Fibroblast of skin of scalp (primary cell): ENCODE measurements at regions not wholly inside any gene's neighbourhood (a gene's known extent, or its start where the extent isn't known, plus 50 kb on each side); places are given as distances from the start of the nearest gene placed in this dataset.

Experiments used
- DNase-seq: peaks from one replicate; pipeline ENCODE4 v3.0.0-alpha.2; 2013

DNA sequence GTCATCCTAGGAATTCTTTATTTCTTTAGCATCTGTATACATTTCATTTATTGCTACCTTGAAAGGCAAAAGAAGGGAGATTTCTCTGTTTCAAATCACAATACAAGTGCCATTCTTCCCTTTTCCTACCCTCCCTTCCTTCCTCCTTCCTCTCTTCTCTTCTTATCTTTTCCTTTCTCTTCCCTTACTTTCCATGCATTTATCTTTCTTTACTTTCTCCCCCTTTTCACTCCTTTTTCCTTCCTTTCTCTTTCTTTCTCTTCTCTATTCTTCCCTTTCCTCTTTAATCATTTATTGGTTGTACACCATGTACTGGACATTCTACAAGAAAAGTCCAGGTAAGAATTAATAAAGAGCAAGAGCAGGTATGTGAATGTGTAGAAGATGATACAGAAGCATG is 251.0 kb upstream of the PEX5L start:
- DNase-seq = no peak

DNA sequence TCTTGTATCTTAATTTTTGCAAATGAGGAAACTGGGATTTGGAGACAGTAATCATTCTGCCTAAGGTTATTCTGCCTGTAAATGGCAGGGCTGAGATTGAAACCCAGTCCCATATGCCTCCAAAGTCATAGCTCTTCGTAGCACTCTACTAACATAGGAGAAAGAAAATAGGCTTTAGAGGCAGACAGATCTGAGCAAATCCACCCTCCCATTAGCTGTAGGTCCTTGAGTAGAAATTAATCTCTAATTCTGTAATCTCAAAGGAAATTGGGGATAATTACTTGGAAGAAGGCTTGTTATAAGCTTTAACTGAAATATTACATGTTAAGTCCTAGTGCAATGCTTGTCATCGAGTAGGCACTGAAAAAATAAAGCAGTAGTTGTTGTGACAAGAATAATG is 252.1 kb upstream of the PEX5L start:
- no peak for DNase-seq

DNA sequence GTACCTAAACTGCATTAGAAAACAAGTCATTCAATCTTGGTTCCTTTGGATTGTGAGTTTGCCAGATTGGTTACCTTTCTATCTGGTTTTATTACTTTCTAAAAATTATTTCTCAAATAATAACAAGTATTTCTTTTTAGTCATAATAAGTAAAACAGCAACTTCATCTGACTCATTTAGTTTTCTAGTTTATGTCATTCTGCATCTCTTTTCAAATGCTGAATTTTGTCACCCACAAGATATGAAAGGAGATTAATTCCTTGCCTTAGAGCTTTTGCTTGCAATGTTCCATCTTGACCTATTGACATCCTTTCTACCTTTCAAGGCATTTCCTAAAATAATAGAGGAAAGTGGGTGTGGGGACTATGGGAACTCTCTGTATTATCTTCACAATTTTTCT is 253.6 kb upstream of the PEX5L start:
- DNase-seq = no peak

DNA sequence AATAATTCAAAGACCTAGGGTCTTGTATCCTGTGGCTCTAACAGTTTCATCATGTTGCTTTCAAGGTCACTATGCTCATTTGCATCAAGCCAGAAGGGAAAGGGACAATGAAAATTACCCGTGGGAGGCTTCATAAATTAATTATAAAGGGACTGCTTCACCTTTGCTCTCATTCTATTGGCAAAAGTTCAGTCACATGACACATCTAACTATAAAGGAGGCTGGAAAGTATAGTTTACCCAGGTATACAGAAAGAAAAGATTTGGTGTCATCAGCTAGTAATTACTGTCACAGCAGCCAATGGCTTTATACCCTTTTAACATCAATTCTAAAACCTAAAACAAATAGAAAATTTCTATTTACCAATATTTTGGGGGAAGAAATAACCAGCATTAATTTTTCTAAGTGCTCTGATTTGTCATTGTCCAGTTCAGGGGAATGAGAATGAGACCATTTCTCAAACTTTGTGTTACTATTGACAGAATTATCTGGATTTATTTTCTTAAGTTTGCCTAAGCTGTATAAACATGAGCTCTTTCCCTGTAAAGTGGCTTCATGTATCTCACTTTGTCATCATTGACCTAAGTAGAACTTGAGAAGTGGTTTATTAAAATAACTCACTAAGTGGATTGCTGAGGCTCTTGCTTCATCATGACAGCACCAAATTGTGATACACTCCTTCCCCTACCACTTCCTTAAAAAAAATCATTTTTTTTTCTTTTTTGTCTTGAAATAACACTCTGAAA is 257.7 kb upstream of the PEX5L start:
- no peak for DNase-seq

DNA sequence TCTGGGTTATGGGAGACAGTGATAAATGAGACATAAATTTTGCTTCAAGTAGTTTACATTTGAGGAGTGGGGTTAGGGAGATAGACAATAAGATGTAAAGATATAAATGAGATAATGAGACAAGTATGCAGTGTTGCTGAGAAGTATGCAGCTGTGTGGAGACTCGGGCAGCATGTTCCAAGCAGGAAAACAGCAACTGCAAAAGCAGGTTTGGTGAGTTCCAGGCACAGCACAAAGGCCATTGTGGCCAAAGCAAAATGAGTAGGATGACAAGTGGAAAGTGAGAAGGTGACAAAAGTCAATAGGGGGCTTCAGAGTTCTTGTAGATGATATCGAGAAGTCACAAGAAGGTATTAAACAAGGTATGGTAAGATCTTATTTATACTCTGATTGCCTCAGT is 259.1 kb upstream of the PEX5L start:
- DNase-seq = no peak

DNA sequence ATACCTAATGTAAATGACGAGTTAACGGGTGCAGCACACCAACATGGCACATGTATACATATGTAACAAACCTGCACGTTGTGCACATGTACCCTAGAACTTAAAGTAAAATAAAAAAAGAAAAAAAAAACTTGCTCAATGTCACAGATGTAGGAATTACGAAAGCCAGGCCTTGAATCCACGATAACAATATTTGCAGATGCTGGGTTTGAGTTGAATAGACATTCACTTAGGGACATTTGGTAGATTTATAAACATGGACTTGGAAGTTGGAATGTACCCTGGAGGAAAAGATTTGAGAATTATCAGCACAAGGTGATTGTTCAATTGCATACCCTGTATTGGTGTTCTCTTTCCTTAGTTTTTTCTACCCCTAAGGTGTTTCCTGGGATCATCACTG is 260.2 kb upstream of the PEX5L start:
- DNase-seq = no peak

DNA sequence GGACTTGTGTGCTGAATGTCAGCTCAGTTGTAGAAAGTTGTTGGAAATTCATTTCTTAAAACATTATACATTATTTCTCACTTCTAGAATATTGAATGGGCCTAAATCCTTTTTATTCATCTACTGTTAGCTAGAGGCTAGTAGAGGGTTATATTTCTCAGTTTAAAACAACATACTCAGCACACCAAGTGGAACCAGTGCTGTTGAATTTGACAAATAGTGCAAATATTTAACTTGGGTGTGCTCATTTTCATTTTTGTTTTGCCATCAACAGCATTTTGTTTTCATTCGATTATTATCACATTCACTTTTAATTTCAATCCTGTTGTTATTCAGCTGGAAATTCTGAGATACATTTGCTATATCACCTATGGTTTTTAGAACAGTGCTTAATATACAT is 269.4 kb upstream of the PEX5L start:
- DNase-seq = no peak

DNA sequence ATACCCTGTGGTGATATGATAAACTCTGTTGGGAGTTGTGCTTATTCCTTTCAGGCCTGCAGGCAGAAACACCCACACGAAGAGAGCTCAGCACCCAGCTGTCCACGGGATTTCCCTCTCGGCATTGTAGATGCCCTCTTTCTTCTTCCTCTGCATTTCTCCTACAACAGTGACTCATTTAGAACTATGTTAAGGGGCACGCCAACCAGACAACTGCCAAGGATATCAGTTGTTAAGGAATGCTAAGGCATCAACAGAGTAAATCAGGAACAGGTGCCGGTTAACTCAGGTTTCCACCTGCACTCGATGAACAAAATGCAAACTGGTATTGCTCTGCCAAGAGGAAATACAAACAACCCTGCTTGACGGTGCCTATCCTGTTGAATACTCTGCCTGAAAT is 270.0 kb upstream of the PEX5L start:
- peak; percentile 13 for DNase-seq

DNA sequence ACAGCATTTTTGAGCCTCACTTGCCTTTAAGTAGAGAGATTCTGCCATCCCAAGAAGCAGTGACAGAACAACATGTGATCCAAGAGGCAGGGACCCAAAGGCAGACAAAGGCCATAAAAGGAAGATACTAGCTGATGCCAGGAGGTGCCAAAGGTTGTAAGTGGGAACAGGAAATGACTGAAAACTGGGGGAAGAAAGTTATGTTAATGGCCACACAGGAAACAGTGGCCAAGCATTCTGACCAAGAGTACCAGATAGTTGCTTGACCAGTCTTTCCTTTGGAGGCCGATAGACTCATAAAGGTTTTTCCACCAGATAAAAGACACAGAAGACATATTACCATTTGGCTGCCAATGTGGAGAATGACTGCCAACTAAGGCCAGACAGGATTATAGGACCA is 274.5 kb upstream of the PEX5L start:
- DNase-seq = no peak

DNA sequence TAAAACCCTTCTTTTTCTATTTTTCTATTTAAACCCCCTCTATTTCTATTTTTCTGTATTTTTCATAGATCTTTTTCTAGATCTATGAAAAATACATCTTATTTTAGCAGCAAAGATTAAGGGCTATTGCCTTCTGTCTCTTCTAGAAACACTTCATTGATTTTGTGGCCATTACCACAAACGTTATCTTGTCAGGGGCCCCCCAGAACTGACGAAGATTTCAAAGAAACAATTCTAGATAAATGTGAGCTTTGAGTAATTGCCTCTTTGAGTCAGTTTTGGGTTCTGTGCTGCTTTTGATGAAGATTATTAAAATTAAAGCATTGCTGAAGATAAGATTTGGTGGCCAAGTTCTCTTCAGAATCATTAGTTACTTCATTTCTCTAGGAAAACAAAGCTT is 279.6 kb upstream of the PEX5L start:
- no peak for DNase-seq

DNA sequence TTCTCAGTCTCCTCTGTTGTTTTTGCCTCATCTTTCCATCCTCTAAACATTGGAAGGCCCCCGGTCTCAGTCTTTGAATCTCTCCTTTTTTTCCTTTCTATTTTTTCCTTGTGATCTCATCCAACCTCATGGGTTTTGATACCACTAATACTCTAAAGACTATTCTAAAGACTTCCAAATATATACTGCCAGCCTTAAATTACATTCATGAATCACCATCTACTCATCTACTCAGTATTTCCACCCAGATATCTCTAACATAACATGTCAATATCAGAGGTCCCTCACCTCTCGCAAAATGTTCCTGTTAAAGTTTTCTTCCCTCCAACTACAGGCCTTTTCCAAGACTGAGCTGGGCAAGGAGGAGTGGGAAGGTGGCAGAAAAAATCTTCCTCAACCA is 282.5 kb upstream of the TTC14 start:
- peak; percentile 3 for DNase-seq

DNA sequence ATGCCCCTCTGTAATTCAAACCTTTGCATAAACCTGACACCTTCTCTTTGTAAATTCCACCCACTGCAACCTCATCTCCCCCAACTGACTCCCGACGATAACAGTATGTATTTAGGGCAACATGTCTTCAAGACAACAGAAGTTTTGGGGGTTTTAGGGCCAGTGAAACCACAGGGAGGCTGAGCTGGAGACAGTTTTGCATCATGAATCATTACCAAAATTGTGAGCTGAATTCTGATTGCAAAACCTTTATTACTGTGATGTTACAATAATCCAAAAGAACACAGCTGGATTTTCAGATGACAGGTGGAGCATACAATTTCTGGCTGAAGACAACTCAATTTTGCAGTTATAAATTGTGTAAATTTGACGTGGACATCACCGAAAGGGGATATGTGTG is 281.3 kb upstream of the TTC14 start:
- peak; percentile 14 for DNase-seq

DNA sequence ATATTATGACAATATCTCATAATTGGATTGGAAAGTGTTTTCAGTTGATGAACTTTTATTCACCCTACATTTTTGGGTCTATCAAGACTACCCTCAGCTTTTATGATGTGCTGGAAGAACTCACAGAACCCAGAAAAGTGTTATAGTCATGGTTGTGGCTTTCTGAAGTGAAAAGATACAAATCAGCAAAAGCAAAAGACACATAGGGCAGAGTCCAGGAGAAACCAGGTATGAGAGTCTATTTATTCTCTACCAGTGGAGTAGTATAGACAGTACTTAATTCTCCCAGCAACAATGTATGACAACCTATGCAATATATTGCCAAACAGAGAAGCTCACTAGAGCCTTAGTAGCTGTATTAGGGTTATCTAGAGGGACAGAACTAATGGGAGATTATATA is 280.4 kb upstream of the TTC14 start:
- no peak for DNase-seq

DNA sequence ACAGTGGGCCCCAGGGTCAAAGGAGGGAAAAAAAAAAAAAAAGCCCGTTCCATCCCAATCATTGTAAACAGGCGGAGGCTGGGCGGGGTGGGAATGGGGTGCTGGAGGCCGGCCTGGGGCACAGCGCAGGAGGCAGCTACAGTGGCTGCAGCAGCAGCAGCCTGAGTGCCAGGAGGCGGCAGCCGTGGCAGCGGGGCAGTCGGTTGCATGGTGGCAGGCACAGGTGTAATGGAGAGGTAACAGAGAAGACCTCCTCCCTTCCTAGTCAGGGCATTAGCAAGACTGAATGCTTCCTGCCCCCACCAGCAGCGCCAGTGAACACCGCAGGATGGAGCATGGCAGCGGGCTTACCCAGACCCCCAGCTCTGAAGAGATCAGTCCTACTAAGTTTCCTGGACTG is 279.1 kb upstream of the TTC14 start:
- no peak for DNase-seq

DNA sequence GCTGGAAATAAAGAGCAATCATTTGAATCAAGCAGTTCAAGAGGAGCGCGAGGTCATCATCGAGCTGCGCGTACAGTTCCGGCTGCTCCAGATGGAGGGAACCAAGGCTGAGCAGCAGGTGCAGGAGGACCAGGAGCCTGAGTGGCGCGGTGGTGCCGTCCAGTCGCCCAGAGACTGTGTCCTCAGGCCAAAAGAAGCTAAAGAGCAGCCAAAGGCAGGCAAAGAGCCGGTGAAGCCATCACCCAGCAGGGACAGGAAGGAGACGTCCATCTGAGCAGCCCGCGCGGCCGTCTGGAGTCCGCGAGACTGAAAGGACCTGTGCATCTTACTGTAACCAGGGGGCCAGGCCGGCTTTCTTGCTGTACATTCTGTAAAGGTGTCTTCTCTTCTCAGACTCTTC is 277.2 kb upstream of the TTC14 start:
- DNase-seq = no peak

DNA sequence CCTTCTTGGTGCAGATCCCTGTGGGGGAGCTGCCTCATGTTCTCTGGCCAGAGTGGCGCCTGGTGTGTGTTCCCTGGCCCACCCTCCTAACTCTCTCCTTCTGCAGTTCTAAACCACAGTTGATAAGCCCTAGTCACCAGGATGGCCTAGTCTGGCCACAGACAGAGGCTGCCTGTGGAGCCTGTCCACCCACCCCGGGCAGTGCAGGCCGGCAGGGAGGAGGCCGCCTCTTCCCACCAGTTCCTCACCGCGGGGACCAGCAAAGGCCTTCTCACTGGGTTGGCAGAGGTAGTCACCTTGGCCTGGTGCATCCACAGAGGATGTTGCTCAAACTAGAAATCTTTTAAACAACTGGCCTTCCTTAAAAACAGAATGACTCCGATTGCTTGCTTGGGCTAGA is 276.4 kb upstream of the TTC14 start:
- no peak for DNase-seq

DNA sequence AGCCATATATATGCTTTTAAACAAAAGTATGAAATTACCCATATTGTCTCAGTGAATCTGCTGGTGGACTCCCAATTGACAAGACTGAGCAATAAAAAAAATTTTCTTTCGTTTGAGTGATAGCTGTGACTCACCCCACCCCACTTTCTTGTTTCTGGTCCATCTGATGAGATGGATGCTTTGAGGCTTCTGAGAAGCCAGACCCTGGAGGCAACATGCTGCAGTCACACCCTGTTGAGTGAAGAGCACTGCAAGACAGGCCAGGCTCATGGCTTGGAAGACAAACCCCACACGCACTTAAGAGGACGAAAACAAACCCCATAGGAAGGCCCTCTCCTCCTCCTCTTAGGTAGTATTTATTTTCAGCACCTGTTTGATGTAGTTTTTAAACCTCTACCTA is 276.0 kb upstream of the TTC14 start:
- no peak for DNase-seq

DNA sequence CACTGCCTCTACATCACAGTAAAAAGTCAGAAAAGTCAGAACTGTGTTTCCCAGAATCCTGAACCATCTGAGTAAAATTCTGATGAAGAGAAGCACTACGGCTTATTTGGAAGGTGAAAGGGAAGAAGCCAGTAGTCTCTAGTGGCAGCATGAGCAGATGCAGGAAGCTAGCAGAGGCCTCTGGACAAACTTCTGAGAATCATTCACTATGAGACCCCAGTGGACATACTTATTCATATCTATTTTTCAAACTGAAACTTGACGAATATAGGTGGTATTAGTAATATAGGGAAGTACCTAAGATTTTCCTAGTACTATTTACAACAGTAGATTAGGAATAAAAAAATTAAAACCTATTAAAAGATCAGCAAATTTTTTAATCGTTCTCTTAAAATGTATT is 272.8 kb upstream of the TTC14 start:
- DNase-seq = no peak

DNA sequence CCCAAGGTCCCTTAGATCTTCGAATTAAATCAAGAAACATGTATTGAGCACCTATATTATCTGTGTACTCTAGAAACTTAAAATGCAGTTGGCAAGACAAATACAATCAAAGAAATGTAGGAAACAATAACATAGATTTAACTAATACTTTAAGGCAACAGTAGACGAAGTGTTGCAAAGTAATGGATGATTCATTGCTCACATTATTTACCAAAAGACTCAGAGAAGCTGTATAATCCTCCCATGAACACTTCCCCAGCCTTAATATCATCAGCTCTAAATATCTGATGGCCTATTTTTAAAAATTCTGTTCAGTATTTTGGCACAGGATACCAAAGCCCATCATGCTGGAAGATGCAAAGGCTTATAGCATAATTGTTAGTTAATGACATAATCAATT is 272.1 kb upstream of the TTC14 start:
- DNase-seq = no peak

DNA sequence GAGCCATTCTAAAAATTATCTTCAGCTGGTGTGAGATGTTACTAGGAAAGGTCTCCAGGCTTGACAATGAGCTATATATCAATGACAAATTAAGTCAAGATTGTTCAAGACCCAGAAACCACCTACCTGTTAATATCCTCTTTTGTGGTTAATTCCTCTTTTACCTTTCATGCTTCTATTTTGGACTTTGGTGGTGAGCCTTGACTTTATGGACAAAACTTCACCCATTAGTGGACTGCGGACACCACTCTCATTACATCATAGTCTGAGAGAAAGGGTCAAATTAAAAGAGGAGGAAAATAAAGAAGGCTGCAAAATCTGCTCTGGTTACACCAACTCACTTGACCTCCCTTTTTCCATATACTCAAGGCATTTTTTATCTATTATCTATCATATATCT is 271.5 kb upstream of the TTC14 start:
- no peak for DNase-seq

DNA sequence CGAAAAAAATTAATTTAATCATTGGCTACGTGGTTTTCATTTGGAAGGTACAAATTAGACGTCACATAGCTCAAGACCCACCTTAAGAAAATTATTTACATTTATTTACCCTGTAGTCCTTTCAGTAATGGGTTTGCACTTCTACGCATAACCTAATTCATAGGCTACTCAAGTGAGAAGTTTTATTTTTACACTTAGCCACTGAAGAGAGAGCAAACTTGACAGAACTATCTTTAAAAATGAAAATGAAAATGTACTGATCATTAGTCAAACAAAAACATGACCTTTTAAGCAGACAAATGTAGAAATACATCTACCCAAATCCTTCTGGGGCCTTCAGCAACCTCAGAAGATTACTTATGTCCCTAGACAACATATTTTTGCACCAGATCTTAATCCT is 269.4 kb upstream of the TTC14 start:
- no peak for DNase-seq

DNA sequence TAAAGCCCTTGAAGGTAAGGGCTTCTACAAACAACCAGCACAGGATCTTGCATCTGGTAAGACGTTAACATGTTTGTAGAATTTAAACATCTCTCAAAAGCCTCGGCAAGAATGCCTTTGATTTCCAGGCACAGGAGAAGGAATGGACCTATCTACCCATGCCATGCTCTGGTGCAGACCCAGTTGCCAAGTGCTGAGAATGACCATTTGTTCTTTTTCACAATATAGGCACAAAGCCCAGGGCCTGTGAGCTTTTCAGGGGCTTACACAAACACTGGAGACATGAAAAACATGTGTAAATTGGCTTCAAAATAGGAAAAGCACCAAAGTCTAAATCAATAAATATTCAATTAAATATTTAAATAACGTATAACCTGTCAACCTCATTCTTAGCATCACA is 266.9 kb upstream of the TTC14 start:
- no peak for DNase-seq

DNA sequence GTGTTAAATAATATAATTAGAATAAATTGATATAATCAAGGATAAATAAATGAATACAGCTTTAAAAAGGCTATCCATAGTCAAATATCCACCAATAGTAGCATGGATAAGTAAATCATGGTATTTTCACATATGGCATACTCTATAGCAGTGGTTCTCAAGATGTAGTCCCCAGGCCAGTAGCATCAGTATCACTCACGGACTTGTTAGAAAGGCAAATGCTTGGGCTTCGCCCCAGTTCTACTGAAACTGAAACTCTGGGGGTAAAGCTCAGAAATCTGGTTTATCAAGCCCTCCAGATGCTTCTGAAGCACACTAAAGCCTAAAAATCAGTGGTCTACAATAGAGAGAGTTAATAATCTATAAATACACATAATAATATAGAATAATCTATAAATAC is 261.6 kb upstream of the TTC14 start:
- no peak for DNase-seq

DNA sequence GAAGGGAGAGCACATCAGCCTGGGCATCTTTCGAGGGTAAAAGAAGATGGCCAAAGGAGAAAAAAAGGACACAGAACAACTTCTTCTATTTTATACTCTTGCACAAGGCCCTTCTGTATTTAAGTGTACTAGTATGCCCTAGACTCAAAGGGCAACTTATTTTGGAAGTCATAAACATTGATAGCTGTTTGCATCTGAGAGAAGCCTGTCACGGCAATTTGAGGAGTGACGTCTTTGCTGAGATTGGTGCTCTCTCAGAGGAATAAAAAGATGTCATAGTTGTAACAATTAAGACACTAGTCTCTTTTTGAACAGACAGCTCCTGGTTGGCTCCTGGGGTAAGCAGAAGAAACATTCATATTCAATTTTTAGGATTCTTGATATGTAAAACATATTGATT is 260.4 kb upstream of the TTC14 start:
- DNase-seq = no peak

DNA sequence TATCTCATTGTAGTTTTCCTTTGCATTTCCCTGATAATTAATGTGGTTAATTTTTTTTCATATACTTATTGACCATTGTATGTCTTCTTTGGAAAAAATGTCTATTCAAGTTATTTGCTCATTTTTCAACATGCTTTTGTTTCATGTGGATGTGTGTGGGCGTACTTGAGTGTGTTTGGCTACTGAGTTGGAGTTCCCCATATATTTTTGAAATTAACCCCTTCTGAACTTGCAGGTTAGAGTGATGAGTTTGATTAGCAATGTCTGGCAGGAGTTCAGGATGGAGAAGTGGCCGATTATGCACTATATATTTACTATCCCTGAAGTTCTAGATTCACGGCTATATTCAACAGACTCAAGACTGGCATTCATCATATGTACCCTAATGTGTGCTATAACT is 250.4 kb upstream of the TTC14 start:
- DNase-seq = no peak

DNA sequence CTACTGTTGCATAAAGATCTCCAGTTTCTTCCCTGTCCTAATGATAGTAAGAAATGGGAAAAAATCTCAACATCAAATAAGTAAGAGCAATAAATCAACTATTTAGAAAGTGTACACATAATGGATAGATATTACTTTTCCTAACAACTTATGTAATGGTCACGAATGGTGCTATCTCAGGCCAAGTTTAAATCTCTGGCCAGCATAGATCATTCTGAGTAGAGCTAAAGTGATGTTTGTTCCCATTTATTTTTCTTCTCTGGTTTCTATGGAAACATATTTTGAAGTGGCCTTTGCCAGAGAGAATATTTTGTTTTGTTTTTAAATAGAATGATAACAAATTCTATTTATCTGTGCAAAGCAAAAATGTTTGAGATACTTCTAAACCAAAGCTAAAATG is 249.7 kb upstream of the TTC14 start:
- no peak for DNase-seq
